ENCODE measurements at regions not wholly inside any gene's neighbourhood (a gene's known extent, or its start where the extent isn't known, plus 50 kb on each side); places are given as distances from the start of the nearest gene placed in this dataset.
"Not testable (repeated sequence)": the region's sequence is repeated elsewhere in the genome, so short reads cannot be mapped to it uniquely, and the experiment has no call there.

- DNase-seq (ENCODE audit: low spot score): peak; percentile 10
Measured at GRCh38 chr14:106661561-106661960, 1135.2 kb downstream of the TMEM121 start.

DNA sequence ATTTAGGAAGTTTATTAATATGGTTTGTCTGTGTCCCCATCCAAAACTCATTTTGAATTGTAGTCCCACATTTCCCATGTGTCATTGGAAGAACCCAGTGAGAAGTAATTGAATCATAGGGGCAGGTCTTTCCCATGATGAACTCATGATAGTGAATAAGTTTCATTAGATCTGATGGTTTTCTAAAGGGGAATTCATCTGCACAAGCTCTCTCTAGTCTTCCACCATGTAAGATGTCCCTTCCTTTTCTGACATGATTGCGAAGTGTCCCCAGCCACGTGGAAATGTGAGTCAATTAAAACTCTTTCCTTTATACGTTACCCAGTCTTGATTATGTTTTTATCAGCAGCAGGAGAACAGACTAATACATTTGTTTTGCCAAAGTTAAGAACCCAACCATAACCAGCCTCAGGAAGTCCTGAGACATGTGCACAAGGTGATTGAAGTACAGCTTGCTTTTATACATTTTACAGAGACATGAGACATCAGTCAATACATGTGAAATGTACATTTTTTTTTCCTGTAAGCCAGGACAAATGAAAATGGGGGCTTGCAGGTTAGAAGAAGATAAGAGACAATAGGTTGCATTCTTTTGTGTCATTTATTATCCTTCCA, 1136.7 kb downstream of the TMEM121 start:
- DNase-seq (ENCODE audit: low spot score): no peak

GRCh38 chr14:106663805-106664410, 1137.5 kb downstream of the TMEM121 start:
- DNase-seq (ENCODE audit: low spot score): not testable (repeated sequence)

DNA sequence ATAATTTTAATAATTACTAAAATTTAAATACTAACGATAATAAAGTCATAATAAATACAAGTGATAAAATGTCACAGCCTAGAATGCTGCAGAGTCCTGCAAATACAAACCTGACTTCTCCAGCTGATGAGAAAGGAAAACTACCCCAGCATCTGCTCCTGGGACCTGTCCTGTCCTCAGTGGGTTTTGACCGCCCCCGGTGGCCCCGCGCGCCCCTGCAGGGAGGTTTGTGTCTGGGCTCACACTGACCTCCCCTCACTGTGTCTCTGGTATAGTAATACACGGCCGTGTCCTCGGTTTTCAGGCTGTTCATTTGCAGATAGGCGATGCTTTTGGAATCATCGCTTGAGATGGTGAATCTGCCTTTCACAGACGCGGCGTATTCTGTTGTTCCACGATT, 1139.4 kb downstream of the TMEM121 start:
- DNase-seq (ENCODE audit: low spot score): no peak

DNA sequence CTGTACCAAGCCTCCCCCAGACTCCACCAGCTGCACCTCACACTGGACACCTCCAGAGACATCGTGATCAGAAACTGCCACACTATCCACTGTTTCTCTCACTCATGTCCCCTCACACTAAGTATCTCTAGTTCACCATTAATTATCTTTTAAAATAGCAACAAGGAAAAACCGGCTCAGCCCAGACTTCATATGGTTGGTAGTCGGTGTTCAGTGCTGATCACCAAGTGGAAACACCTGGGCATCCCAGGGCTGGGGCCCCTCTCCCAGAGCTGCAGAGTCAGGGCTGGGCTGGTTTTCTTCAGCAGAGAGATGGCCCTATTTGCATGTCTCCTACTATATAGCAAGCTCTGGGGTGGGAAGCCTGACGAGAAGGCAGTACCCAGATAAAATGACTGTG, 1140.0 kb downstream of the TMEM121 start:
- DNase-seq (ENCODE audit: low spot score): no peak

- DNase-seq (ENCODE audit: low spot score): no peak
Measured at GRCh38 chr14:106670011-106670410, 1143.6 kb downstream of the TMEM121 start.

GRCh38 chr14:106674093-106674492, 1147.7 kb downstream of the TMEM121 start:
- not testable (repeated sequence) for DNase-seq (ENCODE audit: low spot score)

- not testable (repeated sequence) for DNase-seq (ENCODE audit: low spot score)
Measured at GRCh38 chr14:106674509-106675125, 1148.2 kb downstream of the TMEM121 start.

DNA sequence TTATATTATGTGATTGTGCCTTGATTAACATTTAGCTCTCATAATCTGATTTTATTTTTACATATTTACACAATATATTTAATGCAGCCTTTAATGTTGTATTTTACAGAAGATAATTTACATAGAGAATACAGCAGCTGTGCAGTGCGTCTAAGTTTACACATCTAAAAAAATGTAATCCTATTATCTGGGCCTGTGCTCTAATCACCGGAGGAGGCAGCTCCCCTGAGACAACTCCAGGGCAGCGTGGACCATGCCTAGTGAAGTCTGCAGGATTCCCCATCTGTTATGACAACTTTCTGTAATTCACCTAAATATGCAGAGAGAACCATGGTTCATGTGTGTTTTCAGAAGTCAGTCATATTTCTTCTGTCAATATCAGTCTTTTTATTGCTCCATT, 1149.3 kb downstream of the TMEM121 start:
- DNase-seq (ENCODE audit: low spot score): not testable (repeated sequence)

DNA sequence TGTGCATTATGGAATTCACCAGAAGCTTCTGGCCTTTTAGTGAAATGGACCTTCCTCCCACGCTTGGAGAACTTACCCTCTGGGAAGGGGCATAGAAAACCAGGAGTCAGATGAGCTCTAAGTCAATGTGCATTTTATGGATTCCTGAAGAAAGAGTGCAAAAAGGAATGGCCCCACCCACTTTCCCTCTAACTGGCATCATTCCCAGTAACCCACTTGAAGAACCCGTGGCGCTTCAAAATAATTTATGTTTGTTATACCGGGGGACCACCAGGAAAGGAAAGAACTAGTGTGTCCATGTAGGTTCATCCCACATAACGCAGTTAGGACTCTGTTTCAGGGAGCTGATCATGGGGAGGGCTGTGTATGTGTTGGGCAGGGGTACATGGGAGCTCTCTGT, 1153.4 kb downstream of the TMEM121 start:
- no peak for DNase-seq (ENCODE audit: low spot score)

- DNase-seq (ENCODE audit: low spot score): no peak
Measured at GRCh38 chr14:106681161-106681560, 1154.8 kb downstream of the TMEM121 start.

DNA sequence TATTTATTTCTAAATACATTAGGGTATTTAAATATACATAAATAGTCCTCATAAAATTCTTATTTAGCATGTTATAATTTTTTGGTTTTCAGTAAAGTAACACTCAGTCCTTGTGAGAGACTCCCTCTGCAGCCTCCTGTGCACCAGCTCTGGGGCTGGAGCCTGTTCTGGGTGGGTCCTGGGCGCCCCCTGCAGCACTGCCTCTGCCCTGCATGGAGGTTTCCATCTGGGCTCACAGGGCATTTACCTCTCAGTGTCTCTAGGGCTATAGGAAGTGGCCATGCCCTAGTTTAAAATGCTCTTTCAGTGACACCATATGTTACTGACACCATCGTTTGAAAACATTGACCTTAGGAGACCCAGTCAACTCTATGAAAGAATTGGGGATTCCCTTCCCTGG, 1155.2 kb downstream of the TMEM121 start:
- no peak for DNase-seq (ENCODE audit: low spot score)

- no peak for DNase-seq (ENCODE audit: low spot score)
Measured at GRCh38 chr14:106683631-106684030, 1157.2 kb downstream of the TMEM121 start.

DNA sequence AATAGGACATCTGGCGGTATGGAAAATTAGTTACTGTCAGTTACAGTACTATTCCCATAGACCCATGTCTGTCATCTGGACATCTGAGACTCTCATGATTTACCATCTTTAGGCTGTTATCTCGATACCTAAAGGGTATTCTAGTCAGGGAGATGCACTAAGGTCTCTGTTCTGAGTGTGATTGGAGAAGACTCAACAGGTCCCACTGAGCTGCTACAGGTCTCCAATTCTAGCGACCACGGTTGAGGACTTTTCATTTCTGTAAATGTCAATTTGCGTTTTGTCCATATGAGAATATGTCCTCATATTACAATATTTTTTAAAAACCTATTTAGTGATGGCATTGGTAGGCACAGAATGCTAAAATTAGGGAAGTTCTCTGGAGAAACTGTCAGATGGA, 1160.2 kb downstream of the TMEM121 start:
- no peak for DNase-seq (ENCODE audit: low spot score)

- no peak for DNase-seq (ENCODE audit: low spot score)
Measured at GRCh38 chr14:106690333-106690891, 1164.0 kb downstream of the TMEM121 start.

DNA sequence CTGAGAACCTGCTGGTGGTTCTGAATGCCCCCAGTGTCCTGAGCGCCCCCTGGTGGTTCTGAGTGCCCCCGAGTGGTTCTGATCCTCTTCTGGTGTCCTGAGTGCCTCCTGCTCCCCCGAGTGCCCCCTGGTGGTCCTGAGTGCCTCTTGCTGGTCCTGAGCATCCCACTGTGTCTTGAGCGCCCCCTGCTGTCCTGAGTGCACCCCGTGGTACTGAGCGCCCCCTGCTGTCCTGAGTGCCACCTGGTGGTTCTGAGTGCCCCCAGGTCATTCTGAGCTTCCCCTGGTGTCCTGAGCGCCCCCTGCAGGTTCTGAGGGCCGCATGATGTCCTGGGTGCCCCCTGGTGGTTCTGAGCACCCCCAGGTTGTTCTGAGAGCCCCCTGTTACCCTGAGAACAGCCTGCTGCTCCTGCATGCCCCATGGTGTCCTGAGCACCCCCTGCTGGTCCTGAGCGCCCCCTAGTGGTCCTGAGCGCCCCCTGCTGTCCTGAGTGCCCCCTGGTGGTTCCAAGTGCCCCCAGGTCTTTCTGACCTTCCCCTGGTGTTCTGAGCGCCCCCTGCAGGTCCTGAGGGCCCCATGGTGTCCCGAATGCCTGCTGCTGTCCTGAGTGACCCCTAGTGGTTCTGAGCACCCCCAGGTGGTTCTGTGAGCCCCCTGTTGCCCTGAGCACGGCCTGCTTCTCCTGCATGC, 1165.4 kb downstream of the TMEM121 start:
- no peak for DNase-seq (ENCODE audit: low spot score)

DNA sequence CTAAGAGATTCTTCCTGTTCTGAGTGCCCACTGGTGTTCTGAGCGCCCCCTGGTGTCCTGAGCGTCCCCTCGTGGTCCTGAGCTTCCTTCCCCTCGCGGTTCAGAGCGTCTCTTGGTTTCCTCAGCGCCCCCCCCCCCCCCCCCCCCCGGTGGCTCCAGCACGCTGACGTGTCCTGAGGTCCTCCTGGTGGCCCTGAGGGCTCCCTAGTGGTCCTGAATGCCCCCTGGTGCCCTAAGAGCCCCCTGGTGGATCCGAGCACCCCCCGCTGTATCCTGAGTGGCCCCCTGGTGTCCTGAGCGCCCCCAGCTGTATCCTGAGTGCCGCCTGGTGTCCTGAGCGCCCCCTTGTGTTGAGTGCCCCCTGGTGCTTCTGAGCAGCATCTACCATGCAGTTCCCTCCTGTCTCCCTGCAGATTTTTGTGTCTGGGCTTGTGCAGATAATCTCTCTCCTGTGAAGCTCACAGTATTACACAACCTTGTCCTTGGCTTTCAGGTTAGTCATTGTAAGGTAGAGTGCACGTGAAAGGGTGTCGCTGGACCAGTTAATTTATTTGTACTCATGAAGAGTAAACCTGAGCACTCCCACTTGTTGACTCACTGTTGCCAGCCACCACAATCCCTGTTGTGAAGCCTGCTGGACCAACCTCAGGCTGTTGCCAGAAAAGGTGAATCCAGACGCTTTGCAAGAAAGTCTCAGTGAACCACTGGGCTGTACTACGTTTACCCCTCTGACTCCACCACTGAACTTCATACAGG, 1168.4 kb downstream of the TMEM121 start:
- peak; percentile 28 for DNase-seq (ENCODE audit: low spot score)

GRCh38 chr14:106698620-106699267, 1172.4 kb downstream of the TMEM121 start:
- not testable (repeated sequence) for DNase-seq (ENCODE audit: low spot score)

DNA sequence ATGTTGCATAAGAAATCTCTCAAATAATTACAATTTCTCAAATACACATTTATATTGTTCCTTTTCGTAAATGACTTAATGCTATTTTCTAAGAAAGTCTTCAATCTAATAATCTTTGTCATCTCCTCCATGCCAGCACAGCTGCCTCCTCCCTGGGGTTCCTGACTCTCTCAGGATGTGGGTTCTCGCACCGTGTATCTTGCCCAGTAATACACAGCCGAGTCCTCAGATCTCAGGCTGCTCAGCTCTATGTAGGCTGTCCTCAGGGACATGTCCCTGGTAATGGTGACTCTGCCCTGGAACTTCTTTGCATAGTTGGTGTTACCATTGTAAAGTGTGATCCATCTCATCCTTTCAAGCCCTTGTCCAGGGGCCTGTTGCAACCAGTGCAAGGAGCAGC, 1177.3 kb downstream of the TMEM121 start:
- not testable (repeated sequence) for DNase-seq (ENCODE audit: low spot score)

DNA sequence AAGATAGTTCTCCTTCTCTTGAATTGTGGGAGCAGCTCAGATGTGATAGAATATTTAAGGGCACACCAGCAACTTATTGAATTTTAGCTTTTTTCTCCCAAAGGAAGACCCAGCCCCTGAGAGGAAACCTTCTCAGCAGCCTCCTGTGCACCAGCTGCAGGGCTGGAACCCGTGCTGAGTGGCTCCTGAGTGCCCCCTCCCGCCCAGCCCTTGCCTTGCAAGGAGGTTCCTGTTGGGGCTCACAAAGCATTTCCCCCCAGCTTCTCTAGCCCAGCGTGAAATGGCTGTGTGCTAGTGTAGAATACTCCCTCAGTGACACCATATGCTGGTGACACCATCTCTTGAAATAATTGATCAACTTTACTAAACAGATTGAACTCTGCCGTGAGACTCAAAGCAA, 1180.1 kb downstream of the TMEM121 start:
- DNase-seq (ENCODE audit: low spot score): not testable (repeated sequence)

DNA sequence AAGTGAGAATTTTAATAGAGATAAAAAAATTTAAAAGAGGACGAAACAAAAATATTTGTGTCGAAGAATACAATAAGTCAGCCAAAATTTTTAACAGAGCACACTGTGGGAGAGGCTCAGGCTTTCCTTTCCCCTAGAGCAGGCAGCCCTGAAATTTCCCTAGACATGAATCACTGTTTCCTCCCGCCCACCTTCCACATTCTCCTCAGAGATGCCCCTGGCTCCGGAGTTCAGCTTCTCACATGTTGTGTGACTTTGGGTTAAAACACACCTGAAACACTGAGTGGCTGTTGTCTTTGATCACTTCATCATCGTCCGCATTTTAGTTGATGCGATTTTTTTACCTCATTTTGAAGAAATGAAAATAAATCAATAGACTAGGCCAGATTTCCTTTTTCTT, 1183.8 kb downstream of the TMEM121 start:
- not testable (repeated sequence) for DNase-seq (ENCODE audit: low spot score)
